K562 (cell line): ENCODE measurements at regions not wholly inside any gene's neighbourhood (a gene's known extent, or its start where the extent isn't known, plus 50 kb on each side); places are given as distances from the start of the nearest gene placed in this dataset.

Experiments
- FOXA3 ChIP-seq, 2 experiments: fragments of 450-650 bp in 1 of 2; sonication (generic) in 1 of 2; formaldehyde crosslinking; IDR thresholded peaks in 1 of 2; conservative IDR thresholded peaks in 1 of 2; 2 replicates each; pipeline versions ENCODE4 v1.4.0 to v1.8.0; 2020 to 2022; ENCODE audit warnings: mild to moderate bottlenecking in 2 of 2, missing genetic modification reagents in 1 of 2
- JUND ChIP-seq, 2 experiments: IDR thresholded peaks; 2 replicates in 1 of 2; 3 replicates in 1 of 2; pipeline ENCODE4 v1.6.1; 2011; ENCODE audit warnings: borderline replicate concordance in 2 of 2, low read depth in 2 of 2, low read length in 2 of 2, improper control_type of control experiment in 1 of 2, missing biosample characterization in 1 of 2, missing genetic modification characterization in 1 of 2, missing genetic modification reagents in 1 of 2
- KDM5B ChIP-seq: fragments of 200-600 bp; sonication (generic); IDR thresholded peaks from 2 replicates; pipeline ENCODE4 v1.6.1; 2012; ENCODE audit warnings: low read depth, mild to moderate bottlenecking, moderate library complexity, low read length, control low read depth, inconsistent platforms; ENCODE audit not compliant: insufficient replicate concordance
- KLF1 ChIP-seq: fragments of 450-650 bp; IDR thresholded peaks from 2 replicates; pipeline ENCODE4 v1.6.1; 2016; ENCODE audit warnings: missing genetic modification characterization, missing compliant biosample characterization
- ZNF274 ChIP-seq: IDR thresholded peaks from 2 replicates; pipeline ENCODE4 v1.6.1; 2011; ENCODE audit warnings: low read depth, mild to moderate bottlenecking, low read length, moderate library complexity, borderline replicate concordance
- TF ChIP-seq, protein P1 (sequence below): fragments of 450-650 bp; formaldehyde crosslinking; IDR thresholded peaks from 2 replicates; pipeline ENCODE4 v1.4.0; 2022; ENCODE audit warnings: missing genetic modification characterization

DNA sequence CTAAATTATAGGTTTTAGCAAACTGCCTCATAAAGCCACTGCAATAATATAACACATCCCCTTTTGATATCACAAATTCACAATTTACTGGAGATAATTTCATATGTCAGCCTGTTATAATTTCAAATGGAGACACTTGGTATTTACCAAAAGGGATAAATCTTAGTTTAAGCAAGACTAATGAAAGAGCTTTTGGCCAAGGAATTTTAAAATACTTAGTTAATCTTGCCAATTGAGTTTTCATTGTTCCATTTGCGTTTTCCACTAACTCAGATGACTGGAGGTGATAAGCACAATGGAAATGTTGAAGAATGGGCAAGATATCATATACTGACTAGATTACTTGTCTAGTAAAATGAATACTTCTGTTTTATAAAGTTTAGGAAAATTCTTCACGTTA is 379.3 kb upstream of the SYT4 start:
- no peak for TF ChIP-seq KLF1
- TF ChIP-seq FOXA3 (CRISPR knock-in tag; conservative IDR thresholded peaks at IDR 0.05 in 1 of 2, IDR thresholded peaks at IDR 0.05 in 1 of 2) = no peak
- no peak for TF ChIP-seq ZNF274
- TF ChIP-seq, protein P1, sequence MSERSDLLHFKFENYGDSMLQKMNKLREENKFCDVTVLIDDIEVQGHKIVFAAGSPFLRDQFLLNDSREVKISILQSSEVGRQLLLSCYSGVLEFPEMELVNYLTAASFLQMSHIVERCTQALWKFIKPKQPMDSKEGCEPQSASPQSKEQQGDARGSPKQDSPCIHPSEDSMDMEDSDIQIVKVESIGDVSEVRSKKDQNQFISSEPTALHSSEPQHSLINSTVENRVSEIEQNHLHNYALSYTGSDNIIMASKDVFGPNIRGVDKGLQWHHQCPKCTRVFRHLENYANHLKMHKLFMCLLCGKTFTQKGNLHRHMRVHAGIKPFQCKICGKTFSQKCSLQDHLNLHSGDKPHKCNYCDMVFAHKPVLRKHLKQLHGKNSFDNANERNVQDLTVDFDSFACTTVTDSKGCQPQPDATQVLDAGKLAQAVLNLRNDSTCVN (CRISPR knock-in tag) = no peak
- no peak for TF ChIP-seq JUND (IDR thresholded peaks at IDR 0.05; ENCODE audit: borderline replicate concordance, low read depth, low read length)
- TF ChIP-seq JUND (tag; IDR thresholded peaks at IDR 0.05; ENCODE audit: borderline replicate concordance, low read depth, low read length) = no peak
- no peak for TF ChIP-seq KDM5B
